GM19395 (cell line): ENCODE measurements at regions not wholly inside any gene's neighbourhood (a gene's known extent, or its start where the extent isn't known, plus 50 kb on each side); places are given as distances from the start of the nearest gene placed in this dataset.
"Not testable (repeated sequence)": the region's sequence is repeated elsewhere in the genome, so short reads cannot be mapped to it uniquely, and the experiment has no call there.

ENCODE experiments used
- ATAC-seq: cut with Tn5 transposase; IDR thresholded peaks from one replicate; pipeline ENCODE4 v1.9.1; 2021; ENCODE audit warnings: mild to moderate bottlenecking, moderate library complexity; ENCODE audit not compliant: unreplicated experiment

- no peak for ATAC-seq
Measured at GRCh38 chr7:113030489-113030888, 56.1 kb downstream of the GPR85 start.

GRCh38 chr7:113026941-113027340 is 59.7 kb downstream of the GPR85 start:
- no peak for ATAC-seq

GRCh38 chr7:113017144-113017857 is 69.3 kb downstream of the GPR85 start:
- not testable (repeated sequence) for ATAC-seq

- ATAC-seq, result no peak
Measured at GRCh38 chr7:113015034-113015645, 71.5 kb downstream of the GPR85 start.

GRCh38 chr7:113013761-113014449 is 72.7 kb downstream of the GPR85 start:
- no peak for ATAC-seq

GRCh38 chr7:113012862-113013261 is 73.8 kb downstream of the GPR85 start:
- ATAC-seq, result not testable (repeated sequence)

- no peak for ATAC-seq
Measured at GRCh38 chr7:113010377-113010776, 76.2 kb downstream of the GPR85 start.

GRCh38 chr7:113008755-113009154 is 77.9 kb downstream of the GPR85 start:
- ATAC-seq, result no peak

GRCh38 chr7:113004726-113005454 is 81.7 kb downstream of the GPR85 start:
- no peak for ATAC-seq

- peak; percentile 87 for ATAC-seq
Measured at GRCh38 chr7:113000316-113001020, 86.2 kb downstream of the GPR85 start.

GRCh38 chr7:112997831-112998230 is 88.8 kb downstream of the GPR85 start:
- ATAC-seq, result no peak

GRCh38 chr7:112996331-112996871 is 90.2 kb downstream of the GPR85 start:
- no peak for ATAC-seq

- no peak for ATAC-seq
Measured at GRCh38 chr7:112995059-112995824, 91.4 kb downstream of the GPR85 start.

GRCh38 chr7:112994656-112995055 is 92.0 kb downstream of the GPR85 start:
- no peak for ATAC-seq

- no peak for ATAC-seq
Measured at GRCh38 chr7:112990624-112991023, 96.0 kb downstream of the GPR85 start.

GRCh38 chr7:112989531-112989930 is 97.1 kb downstream of the GPR85 start:
- no peak for ATAC-seq

- no peak for ATAC-seq
Measured at GRCh38 chr7:112987171-112987570, 99.5 kb downstream of the GPR85 start.

- no peak for ATAC-seq
Measured at GRCh38 chr7:112986256-112987031, 100.2 kb downstream of the GPR85 start.
